Epithelial cell of proximal tubule (primary cell): ENCODE measurements at regions not wholly inside any gene's neighbourhood (a gene's known extent, or its start where the extent isn't known, plus 50 kb on each side); places are given as distances from the start of the nearest gene placed in this dataset.

Source experiments
- DNase-seq: peaks from one replicate; pipeline ENCODE4 v3.0.0-alpha.2; 2011; ENCODE audit warnings: low read depth
- H3K4me3 ChIP-seq: 2 replicates; pipeline ENCODE4 v1.5.1; 2011; ENCODE audit warnings: low read depth, mild to moderate bottlenecking, low read length
- TF ChIP-seq, protein P1 (sequence below): conservative IDR thresholded peaks from 2 replicates; pipeline ENCODE4 v1.5.1; 2012; ENCODE audit warnings: low read depth, mild to moderate bottlenecking, low read length

DNA sequence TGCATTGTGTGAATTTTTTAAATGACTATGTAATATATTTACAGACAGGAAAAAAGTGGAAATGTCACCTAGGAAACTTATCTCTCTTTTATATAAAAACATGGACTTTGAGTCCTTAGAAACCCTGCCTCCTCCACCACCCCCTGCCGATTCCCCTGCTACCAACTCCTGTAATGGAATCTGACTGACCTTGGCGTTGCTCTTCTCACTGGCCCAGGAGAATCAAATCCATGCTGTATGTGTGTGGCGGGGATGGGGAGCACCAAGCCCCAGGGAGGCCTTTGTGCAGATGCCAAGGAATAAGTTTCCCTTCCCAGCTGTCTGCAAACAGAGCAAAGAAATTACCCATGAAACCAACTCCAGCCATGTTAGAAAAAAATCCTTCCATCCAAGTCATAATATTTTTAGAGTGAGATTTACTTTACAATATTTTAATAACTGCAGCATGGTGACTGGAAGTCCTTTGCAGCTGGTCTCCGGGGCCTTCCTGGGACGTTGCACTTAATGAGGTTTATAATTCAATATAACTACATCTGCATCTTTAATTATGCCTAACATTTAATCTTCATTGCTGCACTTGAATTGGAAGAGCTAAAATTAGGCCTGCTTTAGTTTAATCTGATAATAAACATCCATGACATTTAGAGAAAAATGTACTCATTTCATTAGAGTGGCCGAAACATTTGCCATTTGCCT lies 111.4 kb upstream of the CACUL1 start:
- H3K4me3 ChIP-seq, result no peak overlapping the region
- TF ChIP-seq, protein P1, sequence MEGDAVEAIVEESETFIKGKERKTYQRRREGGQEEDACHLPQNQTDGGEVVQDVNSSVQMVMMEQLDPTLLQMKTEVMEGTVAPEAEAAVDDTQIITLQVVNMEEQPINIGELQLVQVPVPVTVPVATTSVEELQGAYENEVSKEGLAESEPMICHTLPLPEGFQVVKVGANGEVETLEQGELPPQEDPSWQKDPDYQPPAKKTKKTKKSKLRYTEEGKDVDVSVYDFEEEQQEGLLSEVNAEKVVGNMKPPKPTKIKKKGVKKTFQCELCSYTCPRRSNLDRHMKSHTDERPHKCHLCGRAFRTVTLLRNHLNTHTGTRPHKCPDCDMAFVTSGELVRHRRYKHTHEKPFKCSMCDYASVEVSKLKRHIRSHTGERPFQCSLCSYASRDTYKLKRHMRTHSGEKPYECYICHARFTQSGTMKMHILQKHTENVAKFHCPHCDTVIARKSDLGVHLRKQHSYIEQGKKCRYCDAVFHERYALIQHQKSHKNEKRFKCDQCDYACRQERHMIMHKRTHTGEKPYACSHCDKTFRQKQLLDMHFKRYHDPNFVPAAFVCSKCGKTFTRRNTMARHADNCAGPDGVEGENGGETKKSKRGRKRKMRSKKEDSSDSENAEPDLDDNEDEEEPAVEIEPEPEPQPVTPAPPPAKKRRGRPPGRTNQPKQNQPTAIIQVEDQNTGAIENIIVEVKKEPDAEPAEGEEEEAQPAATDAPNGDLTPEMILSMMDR, result no peak
- DNase-seq, result no peak

- no peak for DNase-seq
- TF ChIP-seq, protein P1, result no peak
- H3K4me3 ChIP-seq, result no peak overlapping the region
Observed at GRCh38 chr10:118867768-118868167, 113.0 kb upstream of the CACUL1 start.

GRCh38 chr10:118868589-118868988 lies 113.8 kb upstream of the CACUL1 start:
- no peak for DNase-seq
- TF ChIP-seq, protein P1, result no peak
- no peak overlapping the region for H3K4me3 ChIP-seq

- no peak overlapping the region for H3K4me3 ChIP-seq
- DNase-seq, result peak; percentile 76
- TF ChIP-seq, protein P1, result no peak
Observed at GRCh38 chr10:118870467-118871243, 115.9 kb upstream of the CACUL1 start.

- TF ChIP-seq, protein P1, result no peak
- H3K4me3 ChIP-seq, result no peak overlapping the region
- no peak for DNase-seq
Observed at GRCh38 chr10:118871244-118871865, 116.6 kb upstream of the CACUL1 start.

DNA sequence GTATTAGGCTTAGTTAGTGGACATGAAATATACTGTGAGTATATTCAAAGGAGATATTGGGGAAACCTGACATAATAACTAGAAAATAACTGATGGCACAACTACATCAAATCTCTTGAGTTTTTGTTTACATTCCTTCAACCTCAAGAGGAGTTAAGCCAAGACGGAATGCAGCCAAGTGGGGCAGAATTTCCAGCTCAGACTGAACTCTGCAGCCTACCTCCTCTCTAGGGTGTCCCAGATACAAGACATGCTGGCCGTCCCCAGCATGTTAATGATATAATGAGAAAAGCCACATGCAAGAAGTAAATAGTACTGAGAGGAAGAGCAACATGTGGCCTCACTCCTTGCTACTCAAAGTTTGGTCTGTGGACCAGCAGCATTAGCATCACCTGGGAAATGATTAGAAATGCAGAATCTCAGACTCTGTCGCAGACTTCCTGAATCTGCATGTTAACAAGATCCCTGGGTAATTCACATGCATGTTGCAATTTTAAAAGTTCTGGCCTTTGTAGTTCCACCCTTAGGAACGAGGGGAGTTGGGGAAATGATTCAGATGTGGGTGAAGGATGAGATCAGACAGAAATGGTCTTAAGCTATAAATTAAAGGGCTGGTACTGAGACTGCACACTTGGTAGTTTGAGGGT lies 118.4 kb upstream of the CACUL1 start:
- no peak overlapping the region for H3K4me3 ChIP-seq
- TF ChIP-seq, protein P1, result no peak
- DNase-seq, result peak; percentile 9
